22Rv1 (cell line): ENCODE measurements at regions not wholly inside any gene's neighbourhood (a gene's known extent, or its start where the extent isn't known, plus 50 kb on each side); places are given as distances from the start of the nearest gene placed in this dataset.

ENCODE experiments used
- ZFX ChIP-seq: fragments of 450-650 bp; IDR thresholded peaks from 2 replicates; pipeline ENCODE4 v1.6.1; 2017; ENCODE audit warnings: antibody characterized with exemption, borderline replicate concordance
- TF ChIP-seq, protein P1 (sequence below): fragments of 450-650 bp; IDR thresholded peaks from 2 replicates; pipeline ENCODE4 v1.5.1; 2017; ENCODE audit warnings: mild to moderate bottlenecking

DNA sequence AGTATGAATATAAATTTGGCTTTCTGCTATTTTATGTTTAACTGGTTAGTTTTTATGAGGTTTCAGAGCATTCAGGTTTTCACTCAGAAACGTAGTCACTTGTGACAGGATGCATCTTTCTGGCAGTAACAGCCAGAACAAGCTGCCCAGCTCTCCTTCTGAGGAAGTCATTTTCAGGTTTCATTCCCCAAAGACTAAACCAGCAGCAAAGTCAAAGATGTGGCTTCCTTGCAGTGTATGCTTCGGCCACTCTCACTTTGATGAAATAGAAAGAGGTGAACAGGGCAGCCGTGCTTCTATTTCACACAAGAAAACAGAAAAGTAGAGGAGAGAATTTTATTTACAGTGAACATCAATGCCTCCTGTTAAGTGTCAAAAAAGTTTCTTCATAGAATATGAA, 469.1 kb downstream of the BTBD3 start:
- TF ChIP-seq, protein P1, sequence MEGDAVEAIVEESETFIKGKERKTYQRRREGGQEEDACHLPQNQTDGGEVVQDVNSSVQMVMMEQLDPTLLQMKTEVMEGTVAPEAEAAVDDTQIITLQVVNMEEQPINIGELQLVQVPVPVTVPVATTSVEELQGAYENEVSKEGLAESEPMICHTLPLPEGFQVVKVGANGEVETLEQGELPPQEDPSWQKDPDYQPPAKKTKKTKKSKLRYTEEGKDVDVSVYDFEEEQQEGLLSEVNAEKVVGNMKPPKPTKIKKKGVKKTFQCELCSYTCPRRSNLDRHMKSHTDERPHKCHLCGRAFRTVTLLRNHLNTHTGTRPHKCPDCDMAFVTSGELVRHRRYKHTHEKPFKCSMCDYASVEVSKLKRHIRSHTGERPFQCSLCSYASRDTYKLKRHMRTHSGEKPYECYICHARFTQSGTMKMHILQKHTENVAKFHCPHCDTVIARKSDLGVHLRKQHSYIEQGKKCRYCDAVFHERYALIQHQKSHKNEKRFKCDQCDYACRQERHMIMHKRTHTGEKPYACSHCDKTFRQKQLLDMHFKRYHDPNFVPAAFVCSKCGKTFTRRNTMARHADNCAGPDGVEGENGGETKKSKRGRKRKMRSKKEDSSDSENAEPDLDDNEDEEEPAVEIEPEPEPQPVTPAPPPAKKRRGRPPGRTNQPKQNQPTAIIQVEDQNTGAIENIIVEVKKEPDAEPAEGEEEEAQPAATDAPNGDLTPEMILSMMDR = no peak
- TF ChIP-seq ZFX = no peak
